ENCODE measurements at regions not wholly inside any gene's neighbourhood (a gene's known extent, or its start where the extent isn't known, plus 50 kb on each side); places are given as distances from the start of the nearest gene placed in this dataset.

GRCh38 chr14:89473569-89473968, 56.5 kb upstream of the FOXN3 start:
- no peak for TF ChIP-seq REST (IDR thresholded peaks at IDR 0.05; ENCODE audit: insufficient read depth in 1 of 2, low read depth in 2 of 2, low read length in 2 of 2)
- no peak for TF ChIP-seq FOXP2 (optimal IDR thresholded peaks at IDR 0.05; ENCODE audit: borderline replicate concordance, extremely low read depth, extremely low read length, insufficient read depth)
- no peak for TF ChIP-seq TAF1 (IDR thresholded peaks at IDR 0.05; ENCODE audit: borderline replicate concordance, insufficient read depth, low read length)
- TF ChIP-seq POLR2AphosphoS5 (IDR thresholded peaks at IDR 0.05; ENCODE audit: low read depth, low read length), result no peak
- no peak for TF ChIP-seq SIN3A (IDR thresholded peaks at IDR 0.05; ENCODE audit: borderline replicate concordance, insufficient read depth, low read length)

- TF ChIP-seq REST (IDR thresholded peaks at IDR 0.05; ENCODE audit: insufficient read depth in 1 of 2, low read depth in 2 of 2, low read length in 2 of 2) (no peak), FOXP2 (optimal IDR thresholded peaks at IDR 0.05; ENCODE audit: borderline replicate concordance, extremely low read depth, extremely low read length, insufficient read depth) (no peak), SIN3A (IDR thresholded peaks at IDR 0.05; ENCODE audit: borderline replicate concordance, insufficient read depth, low read length) (no peak), TAF1 (IDR thresholded peaks at IDR 0.05; ENCODE audit: borderline replicate concordance, insufficient read depth, low read length) (no peak)
Observed at GRCh38 chr14:89470401-89470800, 53.4 kb upstream of the FOXN3 start.

GRCh38 chr14:89469210-89470198, 52.5 kb upstream of the FOXN3 start:
- TF ChIP-seq SIN3A (IDR thresholded peaks at IDR 0.05; ENCODE audit: borderline replicate concordance, insufficient read depth, low read length) (no peak), POLR2AphosphoS5 (IDR thresholded peaks at IDR 0.05; ENCODE audit: low read depth, low read length) (no peak), REST (IDR thresholded peaks at IDR 0.05; ENCODE audit: insufficient read depth in 1 of 2, low read depth in 2 of 2, low read length in 2 of 2) (no peak), FOXP2 (optimal IDR thresholded peaks at IDR 0.05; ENCODE audit: borderline replicate concordance, extremely low read depth, extremely low read length, insufficient read depth) (no peak), TAF1 (IDR thresholded peaks at IDR 0.05; ENCODE audit: borderline replicate concordance, insufficient read depth, low read length) (no peak)

GRCh38 chr14:89468566-89468965, 51.5 kb upstream of the FOXN3 start:
- TF ChIP-seq REST (IDR thresholded peaks at IDR 0.05; ENCODE audit: insufficient read depth in 1 of 2, low read depth in 2 of 2, low read length in 2 of 2), result no peak
- no peak for TF ChIP-seq FOXP2 (optimal IDR thresholded peaks at IDR 0.05; ENCODE audit: borderline replicate concordance, extremely low read depth, extremely low read length, insufficient read depth)
- no peak for TF ChIP-seq SIN3A (IDR thresholded peaks at IDR 0.05; ENCODE audit: borderline replicate concordance, insufficient read depth, low read length)
- no peak for TF ChIP-seq POLR2AphosphoS5 (IDR thresholded peaks at IDR 0.05; ENCODE audit: low read depth, low read length)
- TF ChIP-seq TAF1 (IDR thresholded peaks at IDR 0.05; ENCODE audit: borderline replicate concordance, insufficient read depth, low read length), result no peak
